HUES64 (cell line): ENCODE measurements at regions not wholly inside any gene's neighbourhood (a gene's known extent, or its start where the extent isn't known, plus 50 kb on each side); places are given as distances from the start of the nearest gene placed in this dataset.

Experiments used
- H3K27ac ChIP-seq: 2 replicates; pipeline ENCODE4 v1.7.0; 2013; ENCODE audit warnings: low read depth, low read length, inconsistent platforms
- H3K27me3 ChIP-seq: 2 replicates; pipeline ENCODE4 v1.6.1; 2013; ENCODE audit warnings: mild to moderate bottlenecking, low read length; ENCODE audit not compliant: insufficient read depth
- H3K36me3 ChIP-seq: 2 replicates; pipeline ENCODE4 v1.6.1; 2013; ENCODE audit warnings: mild to moderate bottlenecking, low read length; ENCODE audit not compliant: insufficient read depth
- H3K4me1 ChIP-seq: 2 replicates; pipeline ENCODE4 v1.6.1; 2013; ENCODE audit warnings: mild to moderate bottlenecking, low read length, moderate library complexity; ENCODE audit not compliant: insufficient read depth
- H3K4me3 ChIP-seq: 2 replicates; pipeline ENCODE4 v1.5.1; 2013; ENCODE audit warnings: mild to moderate bottlenecking, low read length, moderate library complexity
- H3K9ac ChIP-seq: 2 replicates; pipeline ENCODE4 v1.6.1; 2013; ENCODE audit warnings: mild to moderate bottlenecking, low read depth, low read length
- H3K9me3 ChIP-seq: 2 replicates; pipeline ENCODE4 v1.6.1; 2013; ENCODE audit warnings: low read depth, low read length; ENCODE audit not compliant: insufficient read depth
- WGBS: fragments of 150-250, 120-280 bp; methylation state at CpG from one replicate; pipeline ENCODE4 v1.1.7; 2013; ENCODE audit warnings: missing lambda C conversion rate; 5-methylcytosine and 5-hydroxymethylcytosine counted together

- no peak overlapping the region for H3K9ac ChIP-seq
- H3K4me3 ChIP-seq, result no peak overlapping the region
- H3K4me1 ChIP-seq, result no peaks in the 10 kb centered on the region
- WGBS, result 97% methylated on average over 1 of the region's 1 CpG
- no peaks in the 10 kb centered on the region for H3K9me3 ChIP-seq
- no peaks in the 10 kb centered on the region for H3K27me3 ChIP-seq
- H3K27ac ChIP-seq, result no peak overlapping the region
- H3K36me3 ChIP-seq, result no peaks in the 10 kb centered on the region
These were observed 484.0 kb upstream of the MAP2 start for GRCh38 chr2:208939852-208940251.

GRCh38 chr2:208945719-208946256, 478.1 kb upstream of the MAP2 start:
- H3K27me3 ChIP-seq, result no peaks in the 10 kb centered on the region
- H3K9ac ChIP-seq, result no peak overlapping the region
- no peak overlapping the region for H3K4me3 ChIP-seq
- H3K36me3 ChIP-seq, result no peaks in the 10 kb centered on the region
- no peaks in the 10 kb centered on the region for H3K9me3 ChIP-seq
- no peak overlapping the region for H3K27ac ChIP-seq
- H3K4me1 ChIP-seq, result no peaks in the 10 kb centered on the region
- 81% methylated on average over 8 of the region's 8 CpGs for WGBS

- Histone ChIP-seq H3K9ac (no peak overlapping the region), H3K27me3 (no peaks in the 10 kb centered on the region), H3K4me1 (no peaks in the 10 kb centered on the region), H3K27ac (no peak overlapping the region), H3K9me3 (no peaks in the 10 kb centered on the region), H3K4me3 (no peak overlapping the region), H3K36me3 (no peaks in the 10 kb centered on the region)
- 74% methylated on average over 1 of the region's 1 CpG for WGBS
These were observed 475.8 kb upstream of the MAP2 start for GRCh38 chr2:208948073-208948472.

GRCh38 chr2:208970070-208970469, 453.8 kb upstream of the MAP2 start:
- H3K9me3 ChIP-seq, result peaks cover 6% of the 10 kb centered on the region; the same call in 1 of the 2 replicates
- H3K4me1 ChIP-seq, result no peaks in the 10 kb centered on the region
- H3K27me3 ChIP-seq, result no peaks in the 10 kb centered on the region
- H3K27ac ChIP-seq, result no peak overlapping the region
- WGBS, result 90% methylated on average over 1 of the region's 4 CpGs
- no peaks in the 10 kb centered on the region for H3K36me3 ChIP-seq
- no peak overlapping the region for H3K4me3 ChIP-seq
- H3K9ac ChIP-seq, result no peak overlapping the region

GRCh38 chr2:208977582-208977981, 446.3 kb upstream of the MAP2 start:
- 92% methylated on average over 2 of the region's 2 CpGs for WGBS
- H3K9me3 ChIP-seq, result no peaks in the 10 kb centered on the region
- H3K9ac ChIP-seq, result no peak overlapping the region
- no peaks in the 10 kb centered on the region for H3K27me3 ChIP-seq
- no peaks in the 10 kb centered on the region for H3K36me3 ChIP-seq
- H3K27ac ChIP-seq, result no peak overlapping the region
- H3K4me1 ChIP-seq, result no peaks in the 10 kb centered on the region
- no peak overlapping the region for H3K4me3 ChIP-seq

GRCh38 chr2:208978946-208979345, 444.9 kb upstream of the MAP2 start:
- Histone ChIP-seq H3K27me3 (no peaks in the 10 kb centered on the region), H3K36me3 (no peaks in the 10 kb centered on the region), H3K4me1 (no peaks in the 10 kb centered on the region), H3K4me3 (no peak overlapping the region), H3K27ac (no peak overlapping the region), H3K9ac (no peak overlapping the region), H3K9me3 (no peaks in the 10 kb centered on the region)

GRCh38 chr2:208980321-208980720, 443.5 kb upstream of the MAP2 start:
- H3K4me1 ChIP-seq, result no peaks in the 10 kb centered on the region
- H3K27me3 ChIP-seq, result no peaks in the 10 kb centered on the region
- no peak overlapping the region for H3K27ac ChIP-seq
- no peak overlapping the region for H3K9ac ChIP-seq
- H3K36me3 ChIP-seq, result no peaks in the 10 kb centered on the region
- H3K4me3 ChIP-seq, result no peak overlapping the region
- no peaks in the 10 kb centered on the region for H3K9me3 ChIP-seq

GRCh38 chr2:208982831-208983230, 441.0 kb upstream of the MAP2 start:
- Histone ChIP-seq H3K4me1 (no peaks in the 10 kb centered on the region), H3K36me3 (no peaks in the 10 kb centered on the region), H3K9ac (no peak overlapping the region), H3K27ac (no peak overlapping the region), H3K27me3 (no peaks in the 10 kb centered on the region), H3K4me3 (no peak overlapping the region), H3K9me3 (no peaks in the 10 kb centered on the region; the same call in 1 of the 2 replicates)
- 98% methylated on average over 2 of the region's 3 CpGs for WGBS

GRCh38 chr2:208983486-208983885, 440.4 kb upstream of the MAP2 start:
- Histone ChIP-seq H3K4me1 (no peaks in the 10 kb centered on the region), H3K27ac (no peak overlapping the region), H3K36me3 (no peaks in the 10 kb centered on the region), H3K27me3 (no peaks in the 10 kb centered on the region), H3K9ac (no peak overlapping the region), H3K4me3 (no peak overlapping the region), H3K9me3 (no peaks in the 10 kb centered on the region; the same call in 1 of the 2 replicates)
- WGBS, result 100% methylated on average over 1 of the region's 3 CpGs

GRCh38 chr2:208984376-208985090, 439.3 kb upstream of the MAP2 start:
- 91% methylated on average over 6 of the region's 6 CpGs for WGBS
- Histone ChIP-seq H3K27me3 (no peaks in the 10 kb centered on the region), H3K4me3 (no peak overlapping the region), H3K4me1 (no peaks in the 10 kb centered on the region), H3K27ac (no peak overlapping the region), H3K9ac (no peak overlapping the region), H3K36me3 (no peaks in the 10 kb centered on the region), H3K9me3 (no peaks in the 10 kb centered on the region; the same call in 1 of the 2 replicates)

- H3K27ac ChIP-seq, result no peak overlapping the region
- WGBS, result 87% methylated on average over 4 of the region's 5 CpGs
- H3K9ac ChIP-seq, result no peak overlapping the region
- no peaks in the 10 kb centered on the region for H3K36me3 ChIP-seq
- H3K27me3 ChIP-seq, result no peaks in the 10 kb centered on the region
- H3K4me3 ChIP-seq, result no peak overlapping the region
- no peaks in the 10 kb centered on the region; the same call in 1 of the 2 replicates for H3K9me3 ChIP-seq
- H3K4me1 ChIP-seq, result no peaks in the 10 kb centered on the region
These were observed 438.2 kb upstream of the MAP2 start for GRCh38 chr2:208985644-208986043.

- Histone ChIP-seq H3K27me3 (no peaks in the 10 kb centered on the region), H3K4me3 (no peak overlapping the region), H3K9me3 (no peaks in the 10 kb centered on the region; the same call in 1 of the 2 replicates), H3K27ac (no peak overlapping the region), H3K36me3 (no peaks in the 10 kb centered on the region), H3K9ac (no peak overlapping the region), H3K4me1 (no peaks in the 10 kb centered on the region)
- 92% methylated on average over 3 of the region's 3 CpGs for WGBS
These were observed 433.1 kb upstream of the MAP2 start for GRCh38 chr2:208990716-208991115.
